ENCODE measurements at regions not wholly inside any gene's neighbourhood (a gene's known extent, or its start where the extent isn't known, plus 50 kb on each side); places are given as distances from the start of the nearest gene placed in this dataset.

DNA sequence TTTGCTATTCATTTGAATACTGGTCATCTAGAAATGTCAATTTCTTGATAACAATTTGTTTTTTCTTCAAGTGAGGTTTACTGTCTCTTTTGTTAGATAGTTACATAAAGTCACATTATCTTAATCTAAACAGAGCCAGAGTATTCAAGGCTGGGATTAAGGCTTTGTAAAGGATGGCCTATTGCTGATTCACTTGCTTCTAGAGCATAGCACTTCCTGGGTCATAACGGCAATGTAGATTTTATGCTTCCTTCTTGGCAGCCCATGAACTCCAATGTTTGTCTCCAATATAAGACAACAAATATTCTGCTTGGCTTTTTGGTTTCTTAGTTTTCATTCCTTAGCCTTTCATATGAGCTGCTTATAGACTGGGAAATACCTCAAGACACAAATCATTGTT, 2007.9 kb upstream of the CDH6 start:
- H3K27ac Mint-ChIP-seq, result no peak overlapping the region
- H3K27ac ChIP-seq (ENCODE audit: low read length), result no peak overlapping the region
- H3K4me1 ChIP-seq (ENCODE audit: control insufficient read depth, insufficient read depth, low read length), result no peaks in the 10 kb centered on the region
- no peaks in the 10 kb centered on the region for H3K27me3 ChIP-seq (ENCODE audit: control insufficient read depth, insufficient read depth, low read length)
- intact Hi-C loops (cut with micrococcal nuclease), result no loop called here
- no peak overlapping the region for H3K4me3 ChIP-seq (ENCODE audit: low read length)
- ATAC-seq (no peak), DNase-seq (no peak)
- WGBS (ENCODE audit: insufficient coverage), result 86% methylated on average over 1 of the region's 1 CpG
- H3K36me3 ChIP-seq (ENCODE audit: control insufficient read depth, insufficient read depth, low read length), result no peaks in the 10 kb centered on the region
- H3K27me3 Mint-ChIP-seq (ENCODE audit: low read depth in 2 of 2), result no peaks in the 10 kb centered on the region
- H3K4me1 Mint-ChIP-seq, result no peaks in the 10 kb centered on the region
- H3K36me3 Mint-ChIP-seq, result no peaks in the 10 kb centered on the region
- peaks cover 3 to 7% of the 10 kb centered on the region in 2 donors for H3K9me3 Mint-ChIP-seq
- no peak overlapping the region for H3K4me3 Mint-ChIP-seq
- H3K9me3 ChIP-seq (ENCODE audit: control insufficient read depth, insufficient read depth, low read length), result no peaks in the 10 kb centered on the region
- TF ChIP-seq CTCF (IDR thresholded peaks at IDR 0.05), result no peak

DNA sequence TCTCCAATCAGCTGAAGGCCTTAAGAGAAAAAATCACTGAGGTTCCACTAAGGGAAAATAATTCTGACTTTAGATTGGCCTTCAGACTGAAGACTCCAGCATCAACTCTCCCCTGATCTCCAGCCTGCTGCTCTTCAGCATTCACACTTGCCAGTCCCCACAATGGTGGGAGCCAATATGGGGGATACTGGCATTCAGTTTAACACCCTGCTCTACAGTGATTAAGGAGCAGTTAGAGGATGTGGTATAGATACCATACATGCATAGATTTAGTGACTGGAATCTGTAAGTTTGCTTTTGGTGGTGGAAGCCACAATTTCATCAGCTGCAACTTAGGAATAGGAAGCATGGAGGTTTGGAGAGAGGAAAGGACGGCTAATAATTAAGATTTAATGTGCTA, 2017.7 kb upstream of the CDH6 start:
- H3K36me3 Mint-ChIP-seq, result peaks cover 12% of the 10 kb centered on the region
- H3K27ac Mint-ChIP-seq, result no peak overlapping the region
- intact Hi-C loops (cut with micrococcal nuclease), result no loop called here
- no peaks in the 10 kb centered on the region for H3K4me1 Mint-ChIP-seq
- Histone ChIP-seq H3K36me3 (ENCODE audit: control insufficient read depth, insufficient read depth, low read length) (no peaks in the 10 kb centered on the region), H3K4me1 (ENCODE audit: control insufficient read depth, insufficient read depth, low read length) (no peaks in the 10 kb centered on the region), H3K27ac (ENCODE audit: low read length) (no peak overlapping the region), H3K4me3 (ENCODE audit: low read length) (no peak overlapping the region), H3K9me3 (ENCODE audit: control insufficient read depth, insufficient read depth, low read length) (peaks cover 5% of the 10 kb centered on the region), H3K27me3 (ENCODE audit: control insufficient read depth, insufficient read depth, low read length) (no peaks in the 10 kb centered on the region)
- DNase-seq (no peak), ATAC-seq (no peak)
- WGBS (ENCODE audit: insufficient coverage), result 63% methylated on average over 1 of the region's 1 CpG
- TF ChIP-seq CTCF (IDR thresholded peaks at IDR 0.05), result no peak
- no peaks in the 10 kb centered on the region for H3K27me3 Mint-ChIP-seq (ENCODE audit: low read depth in 2 of 2)
- peaks cover 29 to 39% of the 10 kb centered on the region in 2 donors for H3K9me3 Mint-ChIP-seq
- H3K4me3 Mint-ChIP-seq, result no peak overlapping the region

DNA sequence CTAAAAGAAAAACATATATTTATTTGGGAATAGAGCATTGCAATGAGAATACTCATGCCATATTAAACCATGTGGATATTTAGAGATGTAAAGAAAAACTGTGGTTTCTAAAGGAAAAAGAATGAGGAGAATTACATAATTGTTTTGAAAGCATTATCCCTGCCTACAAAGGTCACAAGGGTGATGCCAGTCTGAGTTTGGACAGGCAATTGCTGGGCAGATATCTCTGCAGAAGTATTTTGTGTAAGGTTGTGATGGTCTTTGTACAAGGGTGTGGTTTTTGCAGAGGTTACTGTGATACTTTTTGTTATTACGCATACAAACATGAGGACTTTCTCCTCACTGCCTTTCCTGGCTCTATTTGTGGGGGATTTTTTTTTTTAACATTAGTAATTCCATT, 2022.9 kb upstream of the CDH6 start:
- no peaks in the 10 kb centered on the region for H3K36me3 ChIP-seq (ENCODE audit: control insufficient read depth, insufficient read depth, low read length)
- no peaks in the 10 kb centered on the region for H3K27me3 Mint-ChIP-seq (ENCODE audit: low read depth in 2 of 2)
- WGBS (ENCODE audit: insufficient coverage), result 100% methylated on average over 1 of the region's 1 CpG
- H3K4me3 ChIP-seq (ENCODE audit: low read length), result no peak overlapping the region
- no peak for DNase-seq
- no peaks in the 10 kb centered on the region for H3K4me1 ChIP-seq (ENCODE audit: control insufficient read depth, insufficient read depth, low read length)
- H3K4me3 Mint-ChIP-seq, result no peak overlapping the region
- H3K9me3 ChIP-seq (ENCODE audit: control insufficient read depth, insufficient read depth, low read length), result peaks cover 11% of the 10 kb centered on the region
- peaks cover 22 to 26% of the 10 kb centered on the region in 2 donors for H3K9me3 Mint-ChIP-seq
- peaks cover 12% of the 10 kb centered on the region for H3K36me3 Mint-ChIP-seq
- intact Hi-C loops (cut with micrococcal nuclease), result no loop called here
- H3K27me3 ChIP-seq (ENCODE audit: control insufficient read depth, insufficient read depth, low read length), result no peaks in the 10 kb centered on the region
- ATAC-seq, result no peak
- no peaks in the 10 kb centered on the region for H3K4me1 Mint-ChIP-seq
- TF ChIP-seq CTCF (IDR thresholded peaks at IDR 0.05), result no peak
- no peak overlapping the region for H3K27ac ChIP-seq (ENCODE audit: low read length)
- no peak overlapping the region for H3K27ac Mint-ChIP-seq

DNA sequence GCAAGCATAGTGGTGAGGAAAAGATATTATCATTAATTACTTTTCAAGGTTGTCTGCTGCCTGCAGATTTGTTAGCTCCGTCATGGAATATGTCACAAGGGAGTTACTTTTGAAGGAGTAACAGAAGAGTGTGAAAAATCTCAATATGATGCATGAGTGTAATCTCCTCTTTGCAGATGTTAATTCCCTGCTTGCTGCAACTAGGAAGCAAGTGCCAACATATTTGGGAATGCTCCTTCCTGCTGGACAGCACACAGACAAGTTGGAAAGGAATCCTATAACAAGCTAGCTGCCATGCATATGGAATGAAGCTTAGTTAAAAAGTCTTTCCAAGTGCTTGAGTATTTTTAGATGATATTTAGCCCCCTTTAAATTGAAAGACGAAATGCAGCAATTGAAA, 2023.6 kb upstream of the CDH6 start:
- H3K4me1 Mint-ChIP-seq, result no peaks in the 10 kb centered on the region
- Histone ChIP-seq H3K27me3 (ENCODE audit: control insufficient read depth, insufficient read depth, low read length) (no peaks in the 10 kb centered on the region), H3K36me3 (ENCODE audit: control insufficient read depth, insufficient read depth, low read length) (no peaks in the 10 kb centered on the region), H3K27ac (ENCODE audit: low read length) (no peak overlapping the region), H3K9me3 (ENCODE audit: control insufficient read depth, insufficient read depth, low read length) (peaks cover 11% of the 10 kb centered on the region), H3K4me1 (ENCODE audit: control insufficient read depth, insufficient read depth, low read length) (no peaks in the 10 kb centered on the region), H3K4me3 (ENCODE audit: low read length) (no peak overlapping the region)
- ATAC-seq, result no peak
- peaks cover 19 to 23% of the 10 kb centered on the region in 2 donors for H3K9me3 Mint-ChIP-seq
- no peaks in the 10 kb centered on the region for H3K27me3 Mint-ChIP-seq (ENCODE audit: low read depth in 2 of 2)
- H3K4me3 Mint-ChIP-seq, result no peak overlapping the region
- H3K36me3 Mint-ChIP-seq, result peaks cover 12% of the 10 kb centered on the region
- TF ChIP-seq CTCF (IDR thresholded peaks at IDR 0.05), result no peak
- no peak overlapping the region for H3K27ac Mint-ChIP-seq
- WGBS (ENCODE audit: insufficient coverage), result 58% methylated on average over 2 of the region's 2 CpGs
- intact Hi-C loops (cut with micrococcal nuclease), result no loop called here
- DNase-seq, result no peak
